ENCODE measurements at regions not wholly inside any gene's neighbourhood (a gene's known extent, or its start where the extent isn't known, plus 50 kb on each side); places are given as distances from the start of the nearest gene placed in this dataset.

DNA sequence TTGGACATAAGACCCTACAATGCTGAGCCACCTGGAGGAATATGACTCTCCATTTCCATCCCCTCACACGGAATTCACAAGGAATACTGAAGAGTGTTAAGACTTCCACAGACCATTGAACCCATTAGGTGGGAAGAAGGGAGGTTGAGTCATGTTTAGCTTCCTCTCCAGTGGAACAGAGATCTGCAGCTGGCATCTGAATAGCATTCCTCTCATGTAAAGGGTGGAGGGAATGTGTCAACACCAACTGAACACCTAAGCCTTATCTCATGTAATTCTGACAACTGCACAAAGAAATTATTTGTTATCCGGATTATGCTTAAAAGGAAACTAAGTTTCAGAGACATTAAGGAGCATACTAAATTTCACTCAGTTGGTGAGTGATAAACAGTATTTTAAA is 705.9 kb downstream of the MAFB start:
- Mint-ChIP-seq H3K27ac (ENCODE audit: unreplicated experiment) (no peak overlapping the region), H3K4me1 (ENCODE audit: low read depth, unreplicated experiment) (peaks cover 12% of the 10 kb centered on the region), H3K4me3 (ENCODE audit: unreplicated experiment) (no peak overlapping the region), H3K36me3 (ENCODE audit: unreplicated experiment) (no peaks in the 10 kb centered on the region), H3K27me3 (ENCODE audit: unreplicated experiment) (no peaks in the 10 kb centered on the region), H3K9me3 (ENCODE audit: unreplicated experiment) (peaks cover 2% of the 10 kb centered on the region)
- DNase-seq = no peak
- TF ChIP-seq, protein P1, sequence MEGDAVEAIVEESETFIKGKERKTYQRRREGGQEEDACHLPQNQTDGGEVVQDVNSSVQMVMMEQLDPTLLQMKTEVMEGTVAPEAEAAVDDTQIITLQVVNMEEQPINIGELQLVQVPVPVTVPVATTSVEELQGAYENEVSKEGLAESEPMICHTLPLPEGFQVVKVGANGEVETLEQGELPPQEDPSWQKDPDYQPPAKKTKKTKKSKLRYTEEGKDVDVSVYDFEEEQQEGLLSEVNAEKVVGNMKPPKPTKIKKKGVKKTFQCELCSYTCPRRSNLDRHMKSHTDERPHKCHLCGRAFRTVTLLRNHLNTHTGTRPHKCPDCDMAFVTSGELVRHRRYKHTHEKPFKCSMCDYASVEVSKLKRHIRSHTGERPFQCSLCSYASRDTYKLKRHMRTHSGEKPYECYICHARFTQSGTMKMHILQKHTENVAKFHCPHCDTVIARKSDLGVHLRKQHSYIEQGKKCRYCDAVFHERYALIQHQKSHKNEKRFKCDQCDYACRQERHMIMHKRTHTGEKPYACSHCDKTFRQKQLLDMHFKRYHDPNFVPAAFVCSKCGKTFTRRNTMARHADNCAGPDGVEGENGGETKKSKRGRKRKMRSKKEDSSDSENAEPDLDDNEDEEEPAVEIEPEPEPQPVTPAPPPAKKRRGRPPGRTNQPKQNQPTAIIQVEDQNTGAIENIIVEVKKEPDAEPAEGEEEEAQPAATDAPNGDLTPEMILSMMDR (IDR thresholded peaks at IDR 0.05; ENCODE audit: partially characterized antibody, unreplicated experiment) = no peak

DNA sequence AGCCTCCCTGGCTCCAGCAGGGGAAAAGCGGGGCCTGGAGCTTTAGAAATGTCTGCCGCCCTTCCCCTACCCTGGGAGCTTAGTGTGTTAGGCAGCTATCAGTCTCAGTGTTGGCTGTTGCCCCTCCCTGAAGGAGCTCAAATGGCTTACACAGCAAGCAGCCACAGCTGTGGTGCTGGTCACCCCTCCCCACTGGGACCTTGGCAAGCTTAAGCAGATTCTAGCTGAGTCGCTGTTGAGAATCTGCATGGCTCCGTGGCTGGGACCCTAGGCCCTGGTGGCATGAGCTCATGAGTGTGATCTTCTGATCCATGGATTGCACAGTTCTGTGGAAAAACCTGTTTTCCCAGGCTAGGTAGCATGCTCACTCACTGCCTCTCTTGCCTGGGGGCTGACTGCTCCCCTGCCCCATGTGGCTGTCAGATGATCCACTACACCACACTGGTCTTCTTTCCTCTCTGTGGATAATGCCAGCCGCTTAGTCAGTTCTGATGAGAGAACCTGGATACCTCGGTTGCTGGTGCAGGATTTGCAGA is 714.0 kb downstream of the MAFB start:
- TF ChIP-seq, protein P1 (IDR thresholded peaks at IDR 0.05; ENCODE audit: partially characterized antibody, unreplicated experiment) = no peak
- Mint-ChIP-seq H3K9me3 (ENCODE audit: unreplicated experiment) (no peaks in the 10 kb centered on the region), H3K4me1 (ENCODE audit: low read depth, unreplicated experiment) (no peaks in the 10 kb centered on the region), H3K36me3 (ENCODE audit: unreplicated experiment) (peaks cover 10% of the 10 kb centered on the region), H3K27ac (ENCODE audit: unreplicated experiment) (no peak overlapping the region), H3K4me3 (ENCODE audit: unreplicated experiment) (no peak overlapping the region), H3K27me3 (ENCODE audit: unreplicated experiment) (peaks cover 5% of the 10 kb centered on the region)
- DNase-seq = no peak

DNA sequence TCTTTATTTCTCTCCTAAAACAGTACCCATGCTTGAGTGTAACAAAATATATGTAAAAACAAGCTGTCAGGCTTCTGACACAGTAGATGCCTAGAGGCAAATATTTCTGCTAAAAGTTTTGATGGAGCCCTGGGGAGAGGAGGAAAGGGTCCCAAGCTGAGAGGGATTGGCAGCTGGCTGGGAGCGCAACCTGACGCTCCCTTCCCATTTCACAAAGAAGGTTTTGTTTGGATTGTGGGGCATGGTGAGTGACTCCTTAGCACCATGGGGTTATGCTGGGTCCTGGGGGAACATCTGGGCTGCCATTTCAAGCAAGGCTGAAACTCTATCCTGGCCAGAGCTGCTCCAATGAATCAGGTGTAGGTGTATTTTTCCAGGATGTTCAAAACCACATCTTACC is 720.5 kb downstream of the MAFB start:
- Mint-ChIP-seq H3K27me3 (ENCODE audit: unreplicated experiment) (peaks cover 2% of the 10 kb centered on the region), H3K4me1 (ENCODE audit: low read depth, unreplicated experiment) (no peaks in the 10 kb centered on the region), H3K36me3 (ENCODE audit: unreplicated experiment) (peaks cover 10% of the 10 kb centered on the region), H3K4me3 (ENCODE audit: unreplicated experiment) (no peak overlapping the region), H3K9me3 (ENCODE audit: unreplicated experiment) (no peaks in the 10 kb centered on the region), H3K27ac (ENCODE audit: unreplicated experiment) (no peak overlapping the region)
- DNase-seq = no peak
- TF ChIP-seq, protein P1 (IDR thresholded peaks at IDR 0.05; ENCODE audit: partially characterized antibody, unreplicated experiment) = no peak

DNA sequence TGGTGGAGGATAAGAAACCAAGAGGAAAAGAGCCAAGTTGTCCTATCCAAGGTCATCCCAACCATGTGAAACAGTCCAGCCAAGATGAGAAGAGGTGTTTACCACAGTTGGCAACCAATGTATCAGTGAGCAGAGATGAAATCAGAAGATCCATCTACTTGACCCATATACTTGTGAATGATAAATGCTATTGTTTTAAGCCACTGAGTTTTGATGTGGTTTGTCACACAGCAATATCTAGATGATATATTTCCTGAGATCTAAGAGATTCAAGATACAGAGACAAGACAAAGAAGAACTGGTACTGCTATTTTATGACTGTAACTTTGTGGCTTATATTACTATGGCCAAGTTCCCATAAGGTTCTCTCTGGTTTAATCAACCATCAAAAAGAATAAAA is 721.2 kb downstream of the MAFB start:
- H3K36me3 Mint-ChIP-seq (ENCODE audit: unreplicated experiment) = peaks cover 10% of the 10 kb centered on the region
- H3K4me3 Mint-ChIP-seq (ENCODE audit: unreplicated experiment) = no peak overlapping the region
- no peak overlapping the region for H3K27ac Mint-ChIP-seq (ENCODE audit: unreplicated experiment)
- TF ChIP-seq, protein P1 (IDR thresholded peaks at IDR 0.05; ENCODE audit: partially characterized antibody, unreplicated experiment) = no peak
- no peaks in the 10 kb centered on the region for H3K9me3 Mint-ChIP-seq (ENCODE audit: unreplicated experiment)
- H3K4me1 Mint-ChIP-seq (ENCODE audit: low read depth, unreplicated experiment) = no peaks in the 10 kb centered on the region
- H3K27me3 Mint-ChIP-seq (ENCODE audit: unreplicated experiment) = peaks cover 2% of the 10 kb centered on the region
- DNase-seq = no peak

DNA sequence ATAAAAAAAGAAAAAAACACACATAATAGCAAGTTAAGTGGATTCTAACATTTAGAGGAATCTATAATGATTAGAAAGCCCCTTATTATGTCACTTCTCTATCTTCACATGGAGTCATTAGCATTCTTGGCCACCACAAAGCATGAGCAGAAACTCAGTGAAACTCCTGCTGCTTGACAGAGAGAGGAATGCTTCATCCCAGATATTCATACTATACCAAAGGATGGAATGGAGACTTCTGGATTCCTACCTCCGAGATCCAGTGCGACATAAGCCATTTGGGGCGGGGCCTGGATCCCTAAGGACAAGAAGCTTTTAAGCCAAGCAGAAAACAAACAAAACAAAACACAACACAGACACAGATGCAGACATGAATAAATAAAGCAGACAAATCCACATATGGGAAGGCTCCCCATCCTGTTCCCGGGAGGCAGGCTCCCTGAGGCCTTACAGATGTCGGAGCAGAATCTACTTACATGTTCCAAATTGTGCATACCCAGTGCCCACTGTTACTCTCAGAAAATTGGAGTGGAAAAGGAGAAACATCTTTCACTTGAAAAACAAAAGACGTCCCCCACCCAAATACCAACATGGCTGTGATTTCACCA is 727.3 kb downstream of the MAFB start:
- Mint-ChIP-seq H3K9me3 (ENCODE audit: unreplicated experiment) (peaks cover 5% of the 10 kb centered on the region), H3K27me3 (ENCODE audit: unreplicated experiment) (peaks cover 4% of the 10 kb centered on the region), H3K27ac (ENCODE audit: unreplicated experiment) (peak overlapping the region; percentile 63), H3K4me1 (ENCODE audit: low read depth, unreplicated experiment) (peaks cover 16% of the 10 kb centered on the region), H3K4me3 (ENCODE audit: unreplicated experiment) (peak overlapping the region; percentile 77), H3K36me3 (ENCODE audit: unreplicated experiment) (no peaks in the 10 kb centered on the region)
- peak; percentile 34 for DNase-seq
- TF ChIP-seq, protein P1 (IDR thresholded peaks at IDR 0.05; ENCODE audit: partially characterized antibody, unreplicated experiment) = no peak

Measured in glutamatergic neuron (in vitro differentiated cells).